ENCODE measurements at regions not wholly inside any gene's neighbourhood (a gene's known extent, or its start where the extent isn't known, plus 50 kb on each side); places are given as distances from the start of the nearest gene placed in this dataset.

DNA sequence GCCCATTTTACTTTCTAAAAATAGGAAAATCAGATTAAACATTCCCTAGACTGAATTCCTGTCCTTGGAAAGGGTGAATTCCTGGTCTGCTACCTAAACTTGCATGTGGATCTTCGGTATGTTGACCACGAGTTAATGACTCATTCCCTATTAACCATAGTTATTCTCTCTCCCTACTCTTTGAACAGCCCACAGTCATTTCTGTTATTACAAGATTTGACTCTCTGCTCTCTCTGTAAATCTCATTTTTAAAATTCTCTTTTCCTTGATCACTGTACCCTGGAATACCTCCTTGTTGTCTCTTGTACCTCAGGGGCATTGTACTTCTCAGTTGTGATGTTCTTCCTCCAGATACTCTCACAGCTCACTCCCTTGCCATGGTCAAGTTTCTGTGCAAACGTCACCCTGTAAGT is 92.0 kb upstream of the GULP1 start:
- intact Hi-C loops (cut with DNase I) = no loop called here
- DNase-seq (no peak), ATAC-seq (ENCODE audit: poor library complexity) (no peak)

DNA sequence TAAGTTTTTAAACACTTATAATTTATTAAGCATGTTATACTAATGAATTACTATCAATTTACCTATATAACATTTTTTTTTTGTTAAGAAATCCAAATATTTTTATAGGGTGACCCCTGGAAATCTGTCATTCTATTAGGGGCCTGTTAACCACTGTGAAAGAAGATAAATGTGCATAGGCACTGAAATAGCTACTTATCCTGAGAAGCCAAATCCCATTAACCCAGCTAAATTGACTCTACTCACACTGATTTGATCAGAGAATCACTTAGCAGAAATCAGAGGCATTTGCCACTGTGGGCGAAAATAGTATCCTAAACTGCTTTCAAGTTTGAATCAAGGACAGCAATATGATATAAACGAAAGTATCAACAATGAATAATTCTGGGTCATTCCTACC is 90.0 kb upstream of the GULP1 start:
- intact Hi-C loops (cut with DNase I) = no loop called here
- ATAC-seq (ENCODE audit: poor library complexity) (no peak), DNase-seq (no peak)

DNA sequence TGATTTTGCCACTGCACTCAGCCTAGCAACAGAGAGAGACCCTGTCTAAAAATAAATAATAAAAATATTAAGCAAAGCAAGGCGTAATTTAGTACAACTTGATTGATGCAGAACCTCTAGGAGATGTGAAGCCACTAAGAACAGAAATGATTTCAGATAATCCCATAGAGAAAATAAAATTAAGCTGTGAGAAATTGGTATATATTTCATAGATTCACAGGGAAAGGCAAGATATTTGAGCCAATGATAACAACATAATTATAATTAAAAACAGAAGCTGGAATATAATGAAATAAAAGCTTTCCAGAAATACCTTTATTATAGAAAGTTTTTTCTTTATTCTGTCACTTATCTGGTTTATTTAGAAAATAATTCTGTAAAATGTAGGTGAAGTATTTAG is 88.9 kb upstream of the GULP1 start:
- DNase-seq = no peak
- intact Hi-C loops (cut with DNase I) = no loop called here
- no peak for ATAC-seq (ENCODE audit: poor library complexity)

DNA sequence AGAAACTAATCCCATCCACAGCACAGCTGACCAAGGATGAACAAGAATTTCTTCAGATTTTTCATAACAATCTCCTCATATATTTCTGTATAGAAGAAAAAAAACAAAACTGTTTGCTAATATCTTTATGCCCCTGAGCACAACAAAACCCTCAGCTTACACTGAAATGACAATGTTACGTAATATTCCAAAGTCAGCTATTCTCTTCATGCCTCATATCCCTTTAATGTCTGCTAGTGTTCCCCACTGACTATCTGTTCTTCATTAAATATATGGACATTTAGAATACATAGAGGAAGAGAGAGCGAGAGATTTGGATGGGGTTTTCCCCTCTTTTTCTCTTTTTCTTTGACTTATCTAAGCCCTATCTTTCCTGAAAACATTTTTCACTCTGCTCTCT is 87.9 kb upstream of the GULP1 start:
- intact Hi-C loops (cut with DNase I) = no loop called here
- ATAC-seq (ENCODE audit: poor library complexity) (no peak), DNase-seq (no peak)

DNA sequence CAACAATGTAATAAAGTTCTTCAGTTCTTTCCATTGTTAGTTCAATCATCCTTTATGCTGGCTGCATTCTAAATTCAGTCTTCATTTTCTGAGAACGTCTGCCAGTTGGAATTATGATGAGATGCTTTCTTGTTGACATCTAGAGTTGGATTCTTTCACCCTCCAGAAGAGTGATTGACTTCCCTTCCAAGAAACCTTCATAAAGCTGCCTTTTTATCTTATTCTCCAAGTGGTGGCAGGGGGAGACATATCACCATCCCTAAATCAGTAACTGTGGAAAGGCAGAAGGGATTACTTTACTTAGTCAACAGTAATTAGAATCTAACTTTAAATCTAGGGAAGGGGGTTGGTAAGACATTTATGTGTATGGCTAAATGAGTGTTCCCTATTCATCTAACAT is 86.8 kb upstream of the GULP1 start:
- intact Hi-C loops (cut with DNase I) = no loop called here
- no peak for DNase-seq
- no peak for ATAC-seq (ENCODE audit: poor library complexity)

DNA sequence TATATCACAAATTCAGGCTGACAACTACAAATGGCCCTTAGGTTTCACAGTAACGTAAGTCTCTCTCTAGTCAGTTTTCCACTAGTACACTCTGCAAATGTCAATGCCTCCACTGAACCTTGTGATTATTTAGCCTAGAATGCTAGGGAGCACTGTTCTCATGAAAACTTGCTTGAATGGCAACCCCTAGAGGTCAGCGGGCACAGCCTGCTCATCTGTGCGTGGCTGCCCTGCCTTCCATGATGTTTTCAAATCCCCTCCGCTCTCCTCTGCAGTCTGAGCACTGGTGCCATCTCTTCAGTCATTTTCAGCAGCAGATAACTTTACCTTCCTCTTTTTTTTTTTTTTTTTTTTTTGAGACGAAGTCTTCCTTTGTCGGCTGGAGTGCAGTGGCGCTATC is 84.1 kb upstream of the GULP1 start:
- no peak for DNase-seq
- intact Hi-C loops (cut with DNase I) = no loop called here
- ATAC-seq (ENCODE audit: poor library complexity) = no peak

DNA sequence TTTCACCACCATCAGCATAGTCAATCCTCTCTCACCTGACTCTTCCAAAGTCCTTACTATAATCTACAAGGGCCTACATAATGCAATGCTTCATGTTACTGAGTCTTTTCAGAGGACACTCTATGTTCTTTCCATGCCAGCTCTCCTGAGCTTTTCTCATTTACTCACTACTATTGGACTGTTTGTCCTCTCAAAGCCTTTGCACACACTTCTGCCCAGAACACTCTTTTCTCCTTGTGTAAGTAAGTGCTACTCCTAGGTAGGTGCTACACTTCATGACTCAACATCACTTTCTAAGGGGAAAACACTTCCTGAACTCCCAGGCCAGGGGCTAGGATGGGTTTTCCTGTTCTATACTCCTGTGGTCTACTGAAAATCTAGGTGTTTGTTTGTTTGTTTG is 82.5 kb upstream of the GULP1 start:
- no peak for ATAC-seq (ENCODE audit: poor library complexity)
- no peak for DNase-seq
- intact Hi-C loops (cut with DNase I) = no loop called here

DNA sequence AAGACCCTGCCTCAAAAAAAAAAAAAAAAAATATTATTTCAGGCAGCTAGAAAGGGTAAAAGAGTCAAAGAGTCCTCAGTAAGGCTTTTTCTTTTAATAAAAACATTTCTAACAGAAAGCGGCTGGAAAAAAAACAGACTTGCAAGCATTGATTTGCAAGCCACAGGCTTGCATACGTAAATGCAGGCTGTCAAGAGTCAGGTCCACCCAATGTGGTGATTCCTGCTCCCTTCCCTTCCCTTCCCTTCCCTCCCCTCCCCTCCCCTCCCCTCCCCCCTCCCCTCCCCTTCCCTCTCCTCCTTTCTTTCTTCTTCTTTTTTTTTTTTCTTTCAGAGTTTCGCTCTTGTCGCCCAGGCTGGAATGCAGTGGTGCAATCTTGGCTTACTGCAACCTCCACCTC is 74.4 kb upstream of the GULP1 start:
- ATAC-seq (ENCODE audit: poor library complexity) = no peak
- intact Hi-C loops (cut with DNase I) = no loop called here

DNA sequence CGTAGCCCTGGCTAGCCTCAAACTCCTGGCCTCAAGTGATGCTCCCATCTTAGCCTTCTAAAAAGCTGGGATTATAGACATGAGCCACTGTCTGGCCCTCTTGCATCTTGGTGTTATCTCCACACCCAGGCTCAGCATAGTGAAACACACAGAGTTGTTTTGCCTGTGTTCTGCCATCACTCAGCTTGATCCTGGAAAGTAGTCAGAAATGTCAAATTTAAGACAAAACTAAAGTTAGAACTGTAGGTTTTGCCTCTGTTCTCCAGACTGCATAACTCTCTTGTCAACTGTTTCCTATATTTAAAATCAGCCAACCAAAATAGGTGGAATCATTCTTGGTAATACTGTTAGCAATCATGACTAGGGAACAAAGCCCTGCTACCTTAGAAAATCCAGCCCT is 72.1 kb upstream of the GULP1 start:
- DNase-seq = no peak
- ATAC-seq (ENCODE audit: poor library complexity) = no peak
- intact Hi-C loops (cut with DNase I) = no loop called here

More for the DNA sequence above, 74.4 kb upstream of the GULP1 start:
- DNase-seq = no peak

DNA sequence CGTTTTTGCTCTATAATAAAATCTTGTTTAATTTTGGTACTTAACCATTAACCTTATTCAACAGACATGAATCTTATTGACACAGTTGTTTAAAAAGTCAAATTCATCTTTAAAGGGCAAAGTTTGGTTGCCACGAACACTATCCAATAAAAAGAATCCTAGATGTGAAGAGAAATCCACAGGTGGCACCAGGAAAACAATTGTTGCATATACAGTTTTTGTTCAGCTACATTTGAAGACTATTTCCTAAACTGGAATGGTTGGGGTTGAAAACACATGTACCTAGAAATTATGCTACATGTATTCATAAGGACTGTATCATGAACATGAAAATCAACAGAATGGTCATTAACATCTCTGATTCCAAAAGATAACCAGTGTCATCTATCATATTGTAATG is 71.1 kb upstream of the GULP1 start:
- DNase-seq = no peak
- ATAC-seq (ENCODE audit: poor library complexity) = no peak
- intact Hi-C loops (cut with DNase I) = no loop called here

DNA sequence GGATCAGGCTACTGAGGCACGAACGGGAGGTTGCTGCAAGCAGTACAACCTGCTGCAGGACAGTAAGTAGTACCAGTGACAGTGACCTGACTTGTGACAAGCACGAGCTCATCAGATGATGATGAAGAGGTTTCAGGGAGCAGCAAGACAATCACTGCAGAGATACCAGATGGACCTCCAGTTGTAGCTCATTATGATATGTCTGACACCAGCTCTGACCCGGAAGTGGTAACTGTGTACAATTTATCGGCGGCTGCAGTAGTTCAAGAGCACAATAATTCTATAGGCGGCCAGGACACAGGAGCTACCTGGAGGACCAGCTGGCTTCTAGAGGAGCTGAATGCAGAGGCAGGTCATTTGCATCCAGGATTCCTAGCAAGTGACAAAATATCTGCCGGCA is 64.0 kb upstream of the GULP1 start:
- DNase-seq = no peak
- intact Hi-C loops (cut with DNase I) = no loop called here
- ATAC-seq (ENCODE audit: poor library complexity) = no peak

DNA sequence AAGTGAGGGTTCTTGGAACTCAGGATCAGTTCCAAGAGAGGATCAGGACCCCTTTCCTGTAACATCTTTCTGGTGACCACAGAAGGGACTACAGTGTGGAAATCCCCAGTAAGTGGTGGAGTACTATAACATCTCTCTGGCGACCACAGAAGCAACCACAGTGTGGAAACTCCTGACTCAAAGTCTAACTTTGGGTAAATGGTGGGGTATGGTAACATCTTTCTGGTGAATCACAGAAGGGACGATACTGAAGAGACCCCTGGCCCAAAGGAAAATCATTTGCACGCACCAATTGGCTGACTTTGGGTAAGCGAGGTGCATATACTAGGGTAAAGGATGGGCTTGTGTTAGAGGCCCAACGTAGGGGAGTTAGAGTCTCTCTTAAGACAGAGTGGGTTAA is 56.3 kb upstream of the GULP1 start:
- ATAC-seq (ENCODE audit: poor library complexity) (no peak), DNase-seq (no peak)
- intact Hi-C loops (cut with DNase I) = no loop called here

DNA sequence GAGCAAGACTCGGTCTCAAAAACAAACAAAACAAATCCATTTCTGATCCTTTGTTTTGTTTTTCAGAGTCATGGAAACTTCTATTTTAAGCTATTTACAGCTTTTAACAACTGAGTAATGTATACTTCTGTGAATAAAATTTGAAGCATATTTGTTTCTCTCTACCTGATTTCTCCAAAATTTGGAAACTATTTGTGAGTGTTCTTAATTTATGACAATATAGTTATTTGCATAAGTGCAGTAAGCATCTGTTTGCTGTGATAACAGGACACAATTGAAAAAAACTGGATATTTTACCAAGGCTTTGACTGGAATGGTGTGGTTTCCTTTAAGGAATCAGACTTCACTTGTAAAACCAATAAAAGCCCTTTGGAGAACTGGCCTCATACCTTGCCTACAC is 53.3 kb upstream of the GULP1 start:
- intact Hi-C loops (cut with DNase I) = no loop called here
- ATAC-seq (ENCODE audit: poor library complexity) (no peak), DNase-seq (no peak)
